CD1c-positive myeloid dendritic cell (primary cell): ENCODE measurements at regions not wholly inside any gene's neighbourhood (a gene's known extent, or its start where the extent isn't known, plus 50 kb on each side); places are given as distances from the start of the nearest gene placed in this dataset.
"Not testable (repeated sequence)": the region's sequence is repeated elsewhere in the genome, so short reads cannot be mapped to it uniquely, and the experiment has no call there.

Source experiments
- DNase-seq: peaks from one replicate; pipeline ENCODE4 v3.0.0-alpha.2; 2016; ENCODE audit errors: extremely low spot score

GRCh38 chr5:57002959-57003485, 51.1 kb upstream of the MIER3 start:
- no peak for DNase-seq

DNA sequence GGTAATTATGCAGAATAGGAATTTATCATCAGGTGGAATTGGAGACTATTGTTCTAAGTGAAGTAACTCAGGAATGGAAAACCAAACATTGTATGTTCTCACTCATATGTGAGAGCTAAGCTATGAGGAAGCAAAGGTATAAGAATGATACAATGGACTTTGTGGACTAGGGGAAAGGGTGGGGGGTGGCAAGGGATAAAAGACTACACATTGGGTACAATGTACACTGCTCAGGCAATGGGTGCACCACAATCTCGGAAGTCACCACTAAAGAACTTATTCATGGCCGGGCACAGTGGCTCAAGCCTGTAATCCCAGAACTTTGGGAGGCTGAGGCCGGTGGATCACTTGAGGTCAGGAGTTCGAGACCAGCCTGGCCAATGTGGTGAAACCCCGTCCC, 51.6 kb upstream of the MIER3 start:
- not testable (repeated sequence) for DNase-seq

DNA sequence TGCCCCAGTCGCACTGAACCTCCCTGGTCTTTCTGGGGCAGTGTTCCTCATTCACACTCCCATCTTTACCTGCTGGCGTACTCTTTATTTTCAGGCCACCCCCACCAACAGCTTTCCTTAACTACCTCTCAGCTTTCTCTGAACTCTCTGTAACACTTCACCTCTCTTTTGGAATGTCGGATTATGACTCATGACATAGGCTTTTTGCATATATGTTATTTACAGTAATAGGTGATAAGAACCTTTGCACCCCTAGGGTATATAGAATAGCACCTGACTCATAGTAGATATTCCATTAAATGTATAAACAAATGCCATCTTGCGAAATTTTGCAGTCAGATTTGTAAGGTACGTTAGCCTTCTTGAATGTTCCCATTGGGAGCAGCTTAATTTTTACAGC, 52.9 kb upstream of the MIER3 start:
- no peak for DNase-seq

DNA sequence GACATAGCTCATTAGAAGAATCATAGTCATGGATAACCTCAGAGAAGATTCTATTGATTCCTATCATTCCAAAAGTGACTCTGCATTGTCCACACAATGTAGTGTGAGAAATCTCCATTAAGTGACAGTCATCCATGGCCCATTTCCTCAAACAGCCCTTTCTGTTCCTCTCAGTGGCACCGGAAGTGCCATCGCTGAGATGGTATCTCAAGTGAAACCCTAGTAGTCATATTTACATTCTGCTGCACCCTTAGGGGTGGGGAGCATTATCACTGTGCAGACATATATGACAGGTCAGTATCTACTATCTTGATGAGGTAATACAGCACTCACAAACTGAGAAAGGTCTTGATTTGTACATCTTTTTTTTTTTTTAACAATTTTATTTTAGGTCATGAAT, 55.4 kb upstream of the MIER3 start:
- DNase-seq, result peak; percentile 78

GRCh38 chr5:57009811-57010210, 57.9 kb upstream of the MIER3 start:
- no peak for DNase-seq

- DNase-seq, result no peak
Measured at GRCh38 chr5:57010786-57011185, 58.9 kb upstream of the MIER3 start.

- DNase-seq, result no peak
Measured at GRCh38 chr5:57012511-57012910, 60.6 kb upstream of the MIER3 start.

GRCh38 chr5:57025961-57026360, 74.0 kb upstream of the MIER3 start:
- no peak for DNase-seq

DNA sequence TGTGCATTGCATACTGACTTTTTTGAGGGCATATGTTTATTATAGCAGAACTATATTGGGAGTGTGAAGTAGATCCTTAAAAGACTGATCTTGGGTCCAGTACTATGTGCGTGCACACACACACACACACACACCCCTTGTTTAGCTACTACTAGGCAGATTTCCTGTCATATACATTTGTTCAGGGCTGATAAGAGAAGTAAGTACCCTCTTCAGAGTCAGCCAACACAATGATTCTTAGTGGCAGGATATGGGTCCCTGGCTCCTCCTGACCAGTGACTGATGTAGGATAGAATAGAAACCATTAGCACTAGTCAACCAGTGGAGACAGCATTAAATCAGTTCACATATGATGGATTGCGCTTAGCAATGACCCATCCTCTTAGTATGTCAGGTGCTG, 76.2 kb upstream of the MIER3 start:
- no peak for DNase-seq

- DNase-seq, result peak; percentile 9
Measured at GRCh38 chr5:57032151-57032551, 80.2 kb upstream of the MIER3 start.

DNA sequence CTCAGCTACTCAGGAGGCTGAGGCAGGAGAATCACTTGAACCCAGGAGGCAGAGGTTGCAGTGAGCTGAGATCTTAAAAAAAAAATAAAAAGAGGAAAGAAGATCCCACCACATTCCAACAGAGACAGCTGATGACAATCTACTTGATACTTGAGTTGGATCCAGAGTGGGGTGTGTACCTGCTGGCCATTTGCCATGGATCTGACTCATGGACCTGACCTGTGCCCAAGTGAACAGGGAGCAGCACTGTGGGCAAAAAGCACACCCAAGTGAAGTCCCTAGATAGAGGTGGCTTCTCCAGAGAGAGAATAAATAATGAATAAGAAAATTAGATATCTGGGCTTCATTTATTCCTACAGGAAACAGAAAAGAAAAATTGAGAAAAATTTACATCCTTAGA, 81.2 kb upstream of the MIER3 start:
- DNase-seq, result no peak

- no peak for DNase-seq
Measured at GRCh38 chr5:57033503-57033902, 81.6 kb upstream of the MIER3 start.

- DNase-seq, result no peak
Measured at GRCh38 chr5:57034201-57034916, 82.4 kb upstream of the MIER3 start.

GRCh38 chr5:57035955-57036354, 84.0 kb upstream of the MIER3 start:
- no peak for DNase-seq

DNA sequence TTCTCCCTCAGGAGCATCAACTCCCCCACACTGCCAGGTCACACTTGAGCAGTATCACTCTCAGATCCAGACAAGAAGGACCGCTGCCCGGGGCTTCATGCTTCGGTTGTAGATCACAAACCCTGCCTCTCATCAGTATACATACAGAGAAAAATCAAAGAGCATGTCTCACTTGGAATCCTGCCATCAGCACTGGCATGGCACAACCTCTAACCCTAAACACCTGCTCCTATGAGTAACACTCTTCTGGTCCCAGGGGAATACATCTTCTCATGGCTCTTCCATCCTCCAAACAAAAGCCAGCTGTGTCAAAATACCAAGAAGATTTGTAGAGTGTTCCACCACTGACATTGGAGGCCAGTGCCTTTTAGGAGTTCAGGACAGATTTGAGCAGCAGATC, 84.8 kb upstream of the MIER3 start:
- no peak for DNase-seq

DNA sequence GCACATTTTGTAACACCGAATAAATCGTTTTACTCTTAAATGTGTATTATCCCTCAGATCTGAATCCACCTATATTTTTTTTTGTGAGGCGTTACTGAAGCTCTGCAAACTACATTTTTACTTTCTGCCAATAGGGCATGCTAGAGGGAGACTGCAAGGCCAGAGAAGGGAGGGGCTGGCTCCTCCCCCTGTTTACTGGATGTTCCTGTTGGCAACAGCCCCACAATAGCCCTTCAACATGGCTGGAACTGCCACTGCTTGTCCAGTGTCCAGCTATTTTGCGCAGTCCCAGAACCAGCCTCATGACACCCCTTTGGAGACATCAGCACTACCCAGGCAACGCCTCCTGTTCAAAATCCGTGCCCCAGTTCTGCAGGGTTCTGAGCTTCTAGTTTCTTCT, 85.4 kb upstream of the MIER3 start:
- no peak for DNase-seq

- no peak for DNase-seq
Measured at GRCh38 chr5:57041570-57041969, 89.6 kb upstream of the MIER3 start.

- no peak for DNase-seq
Measured at GRCh38 chr5:57042524-57042931, 90.6 kb upstream of the MIER3 start.

DNA sequence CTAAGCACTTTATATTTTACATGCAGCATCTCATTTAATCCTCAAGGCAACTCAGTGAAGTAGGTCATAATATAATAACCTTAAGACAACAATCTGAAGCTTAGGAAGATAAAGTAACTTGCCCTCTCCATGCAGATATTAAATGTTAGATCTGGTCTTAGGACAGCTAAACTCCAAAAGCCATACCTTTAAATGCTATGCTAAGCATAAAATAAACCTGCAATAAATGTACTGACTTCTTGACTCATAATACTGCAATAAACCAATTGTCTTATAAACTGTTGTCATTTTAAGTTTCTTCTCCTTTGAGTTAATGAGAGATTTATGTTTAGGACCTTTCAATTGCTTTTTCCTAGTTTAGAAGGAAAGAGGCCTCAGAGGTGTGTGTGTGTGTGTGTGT, 102.2 kb upstream of the MIER3 start:
- DNase-seq, result no peak

GRCh38 chr5:57054671-57055070, 102.7 kb upstream of the MIER3 start:
- no peak for DNase-seq

DNA sequence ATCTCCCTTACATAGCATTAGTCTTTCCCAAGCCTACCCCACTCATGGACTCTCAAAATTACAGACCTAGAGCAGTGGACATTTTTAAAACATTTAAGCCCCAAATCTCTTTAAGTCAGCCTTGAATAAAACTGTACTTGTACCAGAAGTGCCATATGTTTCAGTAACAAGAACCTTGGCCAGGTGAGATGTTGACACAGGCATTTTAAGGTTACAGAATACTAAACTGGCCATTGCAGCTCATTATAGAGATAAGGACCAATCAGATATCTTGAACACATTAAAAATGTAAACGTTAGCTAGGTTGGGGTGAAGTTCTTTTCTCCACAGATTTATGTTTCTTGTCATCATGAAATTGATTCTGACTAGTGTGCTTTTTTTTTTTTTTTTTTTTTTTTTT, 103.8 kb upstream of the MIER3 start:
- DNase-seq, result no peak

GRCh38 chr5:57063773-57064172, 110.1 kb upstream of the GPBP1 start:
- no peak for DNase-seq

GRCh38 chr5:57066924-57067596, 106.8 kb upstream of the GPBP1 start:
- DNase-seq, result no peak

DNA sequence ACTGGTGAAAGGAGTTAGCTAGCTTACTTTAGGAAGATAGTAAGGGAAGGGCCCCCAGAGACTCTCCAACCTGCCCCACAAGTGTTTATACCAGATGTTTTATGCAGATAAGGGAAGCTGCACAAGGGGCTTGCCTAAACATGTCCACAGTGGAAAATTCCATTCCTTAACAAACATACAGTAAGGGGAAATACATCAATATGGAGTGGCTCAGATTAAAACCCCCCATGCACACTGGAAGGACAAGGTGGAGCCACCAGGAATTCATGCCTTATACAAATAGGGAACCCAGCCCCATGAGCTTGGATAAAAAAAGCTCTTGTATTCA, 106.3 kb upstream of the GPBP1 start:
- DNase-seq, result no peak
